ENCODE measurements at regions not wholly inside any gene's neighbourhood (a gene's known extent, or its start where the extent isn't known, plus 50 kb on each side); places are given as distances from the start of the nearest gene placed in this dataset.

DNA sequence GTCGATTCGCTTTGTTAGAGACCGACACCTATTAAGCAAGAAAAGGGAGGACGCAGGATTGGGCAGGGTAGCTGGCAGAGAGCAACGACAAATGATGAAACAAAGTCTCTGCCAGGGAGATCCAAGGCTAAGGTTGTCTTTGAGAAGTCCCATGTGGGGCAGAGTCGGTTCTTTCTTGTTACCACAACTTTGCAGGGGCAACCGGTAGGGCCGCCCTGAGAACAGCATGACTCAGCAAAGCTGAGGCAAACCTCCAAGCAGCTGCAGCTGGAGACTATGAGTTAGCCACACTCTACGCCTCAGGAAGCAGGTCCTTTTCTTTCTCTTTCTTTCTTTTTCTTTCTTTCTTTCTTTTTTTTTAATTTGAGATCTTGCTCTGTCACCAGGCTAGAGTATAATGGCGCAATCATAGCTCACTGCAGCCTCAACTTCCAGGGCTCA, 452.3 kb upstream of the ID2 start:
- no peaks in the 10 kb centered on the region for H3K9me3 ChIP-seq (ENCODE audit: low read depth)
- H3K27me3 ChIP-seq = no peaks in the 10 kb centered on the region
- peak in 1 of 2 donors; percentile 81 for DNase-seq (ENCODE audit: low read depth in 1 of 2, low spot score in 1 of 2)
- TF ChIP-seq, protein P1, sequence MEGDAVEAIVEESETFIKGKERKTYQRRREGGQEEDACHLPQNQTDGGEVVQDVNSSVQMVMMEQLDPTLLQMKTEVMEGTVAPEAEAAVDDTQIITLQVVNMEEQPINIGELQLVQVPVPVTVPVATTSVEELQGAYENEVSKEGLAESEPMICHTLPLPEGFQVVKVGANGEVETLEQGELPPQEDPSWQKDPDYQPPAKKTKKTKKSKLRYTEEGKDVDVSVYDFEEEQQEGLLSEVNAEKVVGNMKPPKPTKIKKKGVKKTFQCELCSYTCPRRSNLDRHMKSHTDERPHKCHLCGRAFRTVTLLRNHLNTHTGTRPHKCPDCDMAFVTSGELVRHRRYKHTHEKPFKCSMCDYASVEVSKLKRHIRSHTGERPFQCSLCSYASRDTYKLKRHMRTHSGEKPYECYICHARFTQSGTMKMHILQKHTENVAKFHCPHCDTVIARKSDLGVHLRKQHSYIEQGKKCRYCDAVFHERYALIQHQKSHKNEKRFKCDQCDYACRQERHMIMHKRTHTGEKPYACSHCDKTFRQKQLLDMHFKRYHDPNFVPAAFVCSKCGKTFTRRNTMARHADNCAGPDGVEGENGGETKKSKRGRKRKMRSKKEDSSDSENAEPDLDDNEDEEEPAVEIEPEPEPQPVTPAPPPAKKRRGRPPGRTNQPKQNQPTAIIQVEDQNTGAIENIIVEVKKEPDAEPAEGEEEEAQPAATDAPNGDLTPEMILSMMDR (IDR thresholded peaks at IDR 0.05; ENCODE audit: low read depth, low read length) = peak; percentile 9
- no peak overlapping the region for H3K27ac ChIP-seq
- H3K4me1 ChIP-seq (ENCODE audit: low read depth) = peaks cover 3% of the 10 kb centered on the region
- H3K4me3 ChIP-seq = no peak overlapping the region
- H3K36me3 ChIP-seq = no peaks in the 10 kb centered on the region

DNA sequence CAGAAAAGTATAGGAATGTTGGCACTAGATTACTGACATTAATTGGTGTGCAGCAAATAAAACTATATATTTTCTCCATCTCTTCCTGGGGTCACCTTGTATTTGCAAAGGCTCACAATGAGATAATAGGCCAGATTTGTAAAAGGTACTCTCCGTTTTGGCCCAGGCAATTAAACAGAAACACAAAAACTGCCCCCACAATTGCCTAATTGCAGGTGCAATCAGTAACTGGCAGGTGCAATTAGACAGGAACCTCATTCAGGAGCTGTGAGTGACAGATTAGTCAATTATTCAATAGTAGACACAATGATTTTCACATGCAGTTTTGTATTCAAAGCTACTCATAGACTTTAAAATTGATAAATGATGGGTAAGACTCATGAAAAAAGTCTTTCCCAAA, 451.4 kb upstream of the ID2 start:
- no peaks in the 10 kb centered on the region for H3K9me3 ChIP-seq (ENCODE audit: low read depth)
- TF ChIP-seq, protein P1 (IDR thresholded peaks at IDR 0.05; ENCODE audit: low read depth, low read length) = no peak

DNA sequence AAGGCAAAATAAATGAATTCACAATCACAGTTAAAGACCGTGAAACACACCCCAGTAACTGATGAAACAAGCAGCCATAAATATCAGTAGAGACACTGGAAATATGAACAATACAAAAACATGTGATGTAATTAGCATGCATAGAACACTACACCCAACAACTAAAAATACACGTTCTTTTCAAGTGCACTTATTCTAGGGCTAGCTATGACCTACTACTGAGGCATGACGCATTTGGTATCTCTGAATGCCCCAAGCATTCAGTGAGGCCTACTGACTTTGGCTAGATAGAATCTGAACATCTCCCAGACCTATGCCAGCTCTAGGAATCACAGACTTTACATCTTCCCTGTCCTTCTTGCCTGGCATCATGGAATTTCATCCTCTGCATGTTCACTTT, 450.0 kb upstream of the ID2 start:
- Histone ChIP-seq H3K4me3 (no peak overlapping the region), H3K27ac (no peak overlapping the region), H3K9me3 (ENCODE audit: low read depth) (no peaks in the 10 kb centered on the region), H3K27me3 (no peaks in the 10 kb centered on the region), H3K4me1 (ENCODE audit: low read depth) (peaks cover 7% of the 10 kb centered on the region), H3K36me3 (no peaks in the 10 kb centered on the region)
- no peak for DNase-seq (ENCODE audit: low read depth in 1 of 2, low spot score in 1 of 2)
- TF ChIP-seq, protein P1 (IDR thresholded peaks at IDR 0.05; ENCODE audit: low read depth, low read length) = no peak

More for the DNA sequence above, 451.4 kb upstream of the ID2 start:
- no peak overlapping the region for H3K4me3 ChIP-seq
- no peaks in the 10 kb centered on the region for H3K27me3 ChIP-seq
- DNase-seq (ENCODE audit: low read depth in 1 of 2, low spot score in 1 of 2) = no peak
- H3K27ac ChIP-seq = no peak overlapping the region
- H3K36me3 ChIP-seq = no peaks in the 10 kb centered on the region
- peaks cover 7% of the 10 kb centered on the region for H3K4me1 ChIP-seq (ENCODE audit: low read depth)

DNA sequence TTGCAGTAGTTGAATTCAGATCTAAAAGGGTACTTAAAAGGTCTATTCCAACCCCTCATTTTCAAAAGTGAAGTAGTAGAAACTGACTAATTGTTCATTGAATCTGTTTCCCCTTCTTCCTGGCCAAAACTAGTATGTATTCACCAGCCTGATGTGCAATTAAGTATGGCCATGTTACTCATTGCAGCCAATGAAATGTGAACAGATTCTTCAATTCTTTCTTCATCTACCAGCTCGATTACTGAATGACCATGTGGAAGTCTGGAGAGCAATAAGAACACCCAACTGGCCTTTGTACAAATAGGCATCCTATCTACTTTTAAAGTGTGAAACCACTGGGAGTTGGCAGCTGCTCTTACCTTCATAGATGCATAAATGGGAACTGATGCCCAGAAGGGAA, 449.0 kb upstream of the ID2 start:
- peaks cover 7% of the 10 kb centered on the region for H3K4me1 ChIP-seq (ENCODE audit: low read depth)
- DNase-seq (ENCODE audit: low read depth in 1 of 2, low spot score in 1 of 2) = no peak
- H3K9me3 ChIP-seq (ENCODE audit: low read depth) = no peaks in the 10 kb centered on the region
- no peaks in the 10 kb centered on the region for H3K27me3 ChIP-seq
- no peaks in the 10 kb centered on the region for H3K36me3 ChIP-seq
- TF ChIP-seq, protein P1 (IDR thresholded peaks at IDR 0.05; ENCODE audit: low read depth, low read length) = no peak
- no peak overlapping the region for H3K27ac ChIP-seq
- no peak overlapping the region for H3K4me3 ChIP-seq

DNA sequence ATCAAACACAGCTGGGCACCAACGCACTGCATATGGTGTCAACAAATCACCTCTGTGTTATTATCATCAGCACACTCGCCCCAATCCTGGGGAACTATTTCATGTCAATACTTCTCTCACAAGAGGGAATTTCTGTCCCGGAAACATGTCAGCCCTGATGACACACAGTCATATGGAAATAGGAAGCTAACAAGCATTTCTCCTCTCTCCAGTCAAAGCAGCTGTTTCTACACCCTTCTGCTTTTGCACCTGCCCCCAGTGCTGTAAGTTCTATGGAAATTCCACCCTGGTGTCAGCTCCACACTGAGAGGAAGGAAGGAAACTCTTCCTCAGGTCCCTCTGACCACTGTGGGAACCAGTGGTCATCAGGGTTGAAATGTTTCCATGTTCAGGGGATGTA, 447.6 kb upstream of the ID2 start:
- Histone ChIP-seq H3K27ac (no peak overlapping the region), H3K9me3 (ENCODE audit: low read depth) (no peaks in the 10 kb centered on the region), H3K4me3 (no peak overlapping the region), H3K4me1 (ENCODE audit: low read depth) (peaks cover 7% of the 10 kb centered on the region), H3K27me3 (no peaks in the 10 kb centered on the region), H3K36me3 (no peaks in the 10 kb centered on the region)
- no peak for DNase-seq (ENCODE audit: low read depth in 1 of 2, low spot score in 1 of 2)
- TF ChIP-seq, protein P1 (IDR thresholded peaks at IDR 0.05; ENCODE audit: low read depth, low read length) = no peak
